ENCODE measurements at regions not wholly inside any gene's neighbourhood (a gene's known extent, or its start where the extent isn't known, plus 50 kb on each side); places are given as distances from the start of the nearest gene placed in this dataset.

- no peak for TF ChIP-seq CTCF (IDR thresholded peaks at IDR 0.05; ENCODE audit: low read length)
- no peak for TF ChIP-seq EZH2phosphoT487 (IDR thresholded peaks at IDR 0.05; ENCODE audit: low read length)
- TF ChIP-seq EZH2 (optimal IDR thresholded peaks at IDR 0.05; ENCODE audit: low read depth, low read length), result no peak
Measured at GRCh38 chr21:34227386-34227852, 136.4 kb upstream of the KCNE2 start.
